Epithelial cell of proximal tubule (primary cell): ENCODE measurements at regions not wholly inside any gene's neighbourhood (a gene's known extent, or its start where the extent isn't known, plus 50 kb on each side); places are given as distances from the start of the nearest gene placed in this dataset.
"Not testable (repeated sequence)": the region's sequence is repeated elsewhere in the genome, so short reads cannot be mapped to it uniquely, and the experiment has no call there.

ENCODE experiments used
- DNase-seq: peaks from one replicate; pipeline ENCODE4 v3.0.0-alpha.2; 2011; ENCODE audit warnings: low read depth
- H3K4me3 ChIP-seq: 2 replicates; pipeline ENCODE4 v1.5.1; 2011; ENCODE audit warnings: low read depth, mild to moderate bottlenecking, low read length
- TF ChIP-seq, protein P1 (sequence below): conservative IDR thresholded peaks from 2 replicates; pipeline ENCODE4 v1.5.1; 2012; ENCODE audit warnings: low read depth, mild to moderate bottlenecking, low read length

DNA sequence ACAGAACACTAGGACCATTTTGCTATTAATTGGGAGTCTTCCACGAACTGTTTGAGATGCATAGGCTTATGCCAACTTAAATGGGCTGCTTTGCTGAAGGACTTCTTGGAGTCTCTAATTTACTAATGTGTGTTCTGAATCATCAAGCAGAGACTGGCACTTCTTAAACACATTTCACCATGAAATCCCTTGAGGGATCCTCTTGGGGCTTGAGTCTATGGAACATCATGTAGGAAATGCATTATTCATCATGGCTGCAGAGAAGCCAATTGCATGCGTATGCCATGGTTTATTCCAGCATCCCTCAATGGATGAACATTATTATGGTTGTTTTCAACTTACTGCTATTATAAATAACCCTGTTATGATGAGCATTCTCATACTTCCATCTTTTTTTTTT is 73.4 kb downstream of the FGD2 start:
- no peak overlapping the region for H3K4me3 ChIP-seq
- TF ChIP-seq, protein P1, sequence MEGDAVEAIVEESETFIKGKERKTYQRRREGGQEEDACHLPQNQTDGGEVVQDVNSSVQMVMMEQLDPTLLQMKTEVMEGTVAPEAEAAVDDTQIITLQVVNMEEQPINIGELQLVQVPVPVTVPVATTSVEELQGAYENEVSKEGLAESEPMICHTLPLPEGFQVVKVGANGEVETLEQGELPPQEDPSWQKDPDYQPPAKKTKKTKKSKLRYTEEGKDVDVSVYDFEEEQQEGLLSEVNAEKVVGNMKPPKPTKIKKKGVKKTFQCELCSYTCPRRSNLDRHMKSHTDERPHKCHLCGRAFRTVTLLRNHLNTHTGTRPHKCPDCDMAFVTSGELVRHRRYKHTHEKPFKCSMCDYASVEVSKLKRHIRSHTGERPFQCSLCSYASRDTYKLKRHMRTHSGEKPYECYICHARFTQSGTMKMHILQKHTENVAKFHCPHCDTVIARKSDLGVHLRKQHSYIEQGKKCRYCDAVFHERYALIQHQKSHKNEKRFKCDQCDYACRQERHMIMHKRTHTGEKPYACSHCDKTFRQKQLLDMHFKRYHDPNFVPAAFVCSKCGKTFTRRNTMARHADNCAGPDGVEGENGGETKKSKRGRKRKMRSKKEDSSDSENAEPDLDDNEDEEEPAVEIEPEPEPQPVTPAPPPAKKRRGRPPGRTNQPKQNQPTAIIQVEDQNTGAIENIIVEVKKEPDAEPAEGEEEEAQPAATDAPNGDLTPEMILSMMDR: no peak
- no peak for DNase-seq

DNA sequence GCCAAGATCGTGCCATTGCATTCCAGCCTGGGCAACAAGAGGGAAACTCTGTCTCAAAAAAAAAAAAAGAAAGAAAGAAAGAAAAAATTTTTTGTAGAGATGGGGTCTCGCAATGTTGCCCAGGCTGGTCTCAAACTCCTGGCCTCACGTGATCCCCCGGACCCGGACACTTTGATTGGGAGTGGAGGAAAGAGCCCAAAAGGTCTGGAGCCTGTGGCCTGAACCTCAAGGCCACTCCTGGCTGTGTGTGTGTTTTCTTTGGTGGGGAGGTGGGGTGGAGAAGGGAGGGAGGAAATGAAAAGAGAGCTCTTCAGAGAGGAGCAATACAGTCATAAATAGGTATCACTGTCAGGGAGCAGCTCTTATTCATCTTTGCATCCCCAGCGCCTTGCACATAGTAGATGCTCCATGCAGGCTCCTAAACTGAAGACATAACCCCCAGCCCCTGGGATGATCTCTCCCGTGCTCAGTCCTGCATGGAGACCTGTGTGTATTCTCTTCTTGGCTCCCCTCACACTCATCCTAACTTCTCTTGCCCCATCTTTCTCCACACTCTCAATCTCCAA is 75.7 kb downstream of the FGD2 start:
- TF ChIP-seq, protein P1: no peak
- H3K4me3 ChIP-seq: no peak overlapping the region
- DNase-seq: no peak

DNA sequence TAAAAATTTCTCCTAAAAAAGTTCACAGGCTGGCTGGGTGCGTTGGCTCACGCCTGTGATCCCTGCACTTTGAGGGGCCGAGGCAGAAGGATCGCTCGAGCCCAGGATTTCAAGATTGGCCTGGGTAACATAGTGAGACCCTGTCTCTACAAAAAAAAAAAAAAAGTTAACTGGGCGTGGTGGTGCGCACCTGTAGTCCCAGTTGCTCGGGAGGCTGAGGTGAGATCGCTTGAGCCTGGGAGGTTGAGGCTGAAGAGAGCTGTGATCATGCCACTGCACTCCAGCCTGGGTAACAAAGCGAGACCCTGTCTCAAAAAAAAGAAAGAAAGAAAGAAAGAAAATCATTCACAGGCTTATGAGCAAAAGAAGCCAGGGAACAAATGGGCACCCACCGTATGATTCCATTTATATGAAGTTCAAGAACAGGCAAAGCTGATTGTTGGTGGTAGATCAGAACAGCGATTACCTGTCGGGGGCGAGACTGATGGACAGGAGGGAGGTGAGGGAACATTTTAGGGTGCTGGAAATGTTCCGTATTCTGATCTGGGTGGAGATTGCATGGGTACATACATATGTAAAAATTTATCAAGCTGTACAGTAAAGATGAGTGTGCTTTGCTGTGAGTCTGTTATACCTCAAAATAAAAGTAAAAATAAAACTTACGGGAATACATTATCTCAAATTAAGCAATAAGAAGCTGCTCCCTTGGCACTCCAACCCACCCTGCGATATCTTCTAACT is 77.1 kb downstream of the FGD2 start:
- H3K4me3 ChIP-seq: no peak overlapping the region
- DNase-seq: no peak
- TF ChIP-seq, protein P1: no peak

DNA sequence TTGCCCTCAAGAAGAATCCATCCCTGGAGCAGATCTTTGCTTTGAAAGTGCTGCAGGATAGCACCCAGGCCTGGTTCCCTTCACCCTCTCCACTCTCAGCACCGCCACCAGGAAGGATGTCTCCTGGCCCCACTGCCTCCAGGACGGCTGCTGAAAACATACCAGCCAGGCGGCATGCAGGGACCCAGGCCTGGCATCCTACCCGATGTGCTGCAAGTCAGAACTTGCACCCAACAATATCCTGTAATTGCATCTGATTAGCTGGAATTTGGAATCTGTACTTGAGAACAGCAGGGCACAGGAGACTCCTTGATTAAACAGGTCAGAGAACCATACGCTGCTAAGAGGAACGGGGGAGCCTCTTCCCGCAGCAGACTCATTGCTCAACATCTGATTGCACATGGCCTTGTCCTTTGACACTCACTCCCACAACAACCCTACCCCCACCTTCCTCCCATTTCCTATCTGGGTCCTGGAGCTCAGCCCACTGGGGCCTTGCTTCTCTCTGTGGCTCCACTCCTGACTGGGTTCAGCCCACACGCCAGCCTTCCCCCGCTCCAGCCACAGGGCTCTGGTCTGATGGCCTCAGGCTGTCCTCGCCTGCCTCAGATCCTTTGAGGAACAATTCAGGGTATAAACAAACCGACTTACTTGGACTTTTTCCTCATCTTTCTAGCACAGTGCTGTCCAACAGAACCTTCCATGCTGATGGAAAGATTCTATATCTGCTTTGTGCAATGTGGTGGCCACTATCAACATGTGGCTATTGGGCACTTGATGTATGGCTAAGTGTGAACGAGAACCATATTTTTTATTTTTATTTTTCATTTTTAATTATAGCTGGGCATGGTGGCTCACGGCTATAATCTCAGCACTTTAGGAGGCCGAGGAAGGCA is 78.0 kb downstream of the FGD2 start:
- DNase-seq: no peak
- no peak overlapping the region for H3K4me3 ChIP-seq
- TF ChIP-seq, protein P1: no peak

DNA sequence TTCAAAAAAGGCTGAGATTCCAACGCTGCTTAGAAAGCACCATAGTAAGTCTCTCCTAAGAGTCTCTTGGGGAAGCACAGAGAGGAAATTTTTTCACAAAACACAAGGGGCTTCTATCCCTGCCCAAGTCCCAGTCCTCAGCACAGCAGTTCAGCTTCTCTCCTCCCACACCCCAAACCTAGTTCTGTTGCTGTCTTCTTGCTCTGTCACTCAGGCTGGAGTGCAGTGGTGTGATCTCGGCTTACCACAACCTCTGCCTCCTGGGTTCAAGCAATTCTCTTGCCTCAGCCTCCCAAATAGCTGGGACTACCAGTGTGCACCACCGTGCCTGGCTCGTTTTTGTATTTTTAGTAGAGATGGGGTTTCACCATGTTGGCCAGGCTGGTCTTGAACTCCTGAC is 79.2 kb downstream of the FGD2 start:
- H3K4me3 ChIP-seq, DNase-seq: not testable (repeated sequence)

DNA sequence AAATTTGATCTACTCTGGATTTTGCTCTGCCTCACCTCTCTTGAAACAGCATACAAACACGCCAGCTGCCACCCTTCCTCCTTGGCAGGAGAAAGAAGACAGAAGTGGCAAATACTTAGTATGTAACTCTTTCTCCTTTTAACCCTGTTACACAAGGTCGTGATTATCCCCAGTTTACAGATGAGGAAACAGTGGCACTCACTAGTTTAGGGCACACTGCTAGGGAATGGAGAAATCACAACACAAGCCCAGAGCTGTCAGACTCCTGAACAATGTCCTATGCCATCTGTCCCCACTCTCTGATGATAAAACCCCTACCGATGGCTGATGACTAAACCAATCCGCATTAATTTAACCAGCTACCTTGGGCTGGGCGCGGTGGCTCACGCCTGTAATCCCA is 79.7 kb downstream of the FGD2 start:
- TF ChIP-seq, protein P1: no peak
- DNase-seq: no peak
- no peak overlapping the region for H3K4me3 ChIP-seq

DNA sequence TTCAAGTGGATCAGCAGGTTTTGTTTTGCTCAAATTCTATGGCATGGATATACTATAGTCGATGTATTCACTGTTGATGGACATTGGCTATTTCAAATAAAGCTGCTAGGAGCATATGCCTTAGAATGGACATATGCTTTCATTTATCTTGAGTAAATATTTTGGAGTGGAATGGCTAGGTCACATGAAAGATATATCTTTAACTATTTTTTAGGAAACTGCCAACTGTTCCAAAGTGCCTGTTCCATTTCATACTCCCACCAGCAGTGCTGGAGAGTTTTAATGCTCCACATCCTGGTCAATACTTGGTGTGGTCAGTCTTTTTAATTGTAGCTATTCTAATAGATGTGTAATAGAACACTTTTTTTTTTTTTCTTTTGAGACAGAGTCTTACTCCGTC is 81.1 kb upstream of the PIM1 start:
- no peak overlapping the region for H3K4me3 ChIP-seq
- DNase-seq: no peak
- TF ChIP-seq, protein P1: no peak
